Calu3 (cell line): ENCODE measurements at regions not wholly inside any gene's neighbourhood (a gene's known extent, or its start where the extent isn't known, plus 50 kb on each side); places are given as distances from the start of the nearest gene placed in this dataset.
"Not testable (repeated sequence)": the region's sequence is repeated elsewhere in the genome, so short reads cannot be mapped to it uniquely, and the experiment has no call there.

Experiments
- BruUV-seq: library from RNA; stranded (reverse); fragments of 400-500 nt; replicated peaks from 2 replicates; lab custom pipeline; 2021; lab: Mats Ljungman, UMichigan
- CTCF ChIA-PET: fragments of 300-600 bp; sonication (Branson Sonifier 250); formaldehyde crosslinking; loops from one replicate; lab custom pipeline; 2022; ENCODE audit warnings: antibody characterized with exemption; lab: Charles Lee
- DNase-seq: peaks from one replicate; pipeline ENCODE4 v3.0.0; 2022
- H3K27ac Mint-ChIP-seq: one replicate; pipeline ENCODE4 v1.8.0; 2022; ENCODE audit warnings: mixed read lengths; ENCODE audit not compliant: unreplicated experiment
- H3K27me3 Mint-ChIP-seq: one replicate; pipeline ENCODE4 v1.8.0; 2022; ENCODE audit warnings: mixed read lengths; ENCODE audit not compliant: unreplicated experiment
- H3K36me3 Mint-ChIP-seq: one replicate; pipeline ENCODE4 v1.8.0; 2022; ENCODE audit warnings: mild to moderate bottlenecking, moderate library complexity, mixed read lengths; ENCODE audit not compliant: insufficient read depth, unreplicated experiment
- H3K4me1 Mint-ChIP-seq: one replicate; pipeline ENCODE4 v1.8.0; 2022; ENCODE audit warnings: mild to moderate bottlenecking, low read depth, mixed read lengths; ENCODE audit not compliant: unreplicated experiment
- H3K4me3 Mint-ChIP-seq: one replicate; pipeline ENCODE4 v1.8.0; 2022; ENCODE audit warnings: mild to moderate bottlenecking, low read depth, moderate library complexity, mixed read lengths; ENCODE audit not compliant: unreplicated experiment
- H3K9me3 Mint-ChIP-seq: one replicate; pipeline ENCODE4 v1.8.0; 2022; ENCODE audit warnings: low read depth, mixed read lengths; ENCODE audit not compliant: unreplicated experiment
- CTCF ChIP-seq: fragments of 200-600 bp; IDR thresholded peaks from one replicate; pipeline ENCODE4 v1.8.0; 2022; ENCODE audit warnings: antibody characterized with exemption; ENCODE audit not compliant: unreplicated experiment
- intact Hi-C: fragments of 100-400 bp; cut with micrococcal nuclease; formaldehyde crosslinking; loops from one replicate; pipeline ENCODE4 v1.10.0; 2022; ENCODE audit not compliant: unreplicated experiment

- no peak for DNase-seq
- CTCF ChIA-PET: no interaction called here
- H3K27me3 Mint-ChIP-seq: no peaks in the 10 kb centered on the region
- no peak overlapping the region for H3K27ac Mint-ChIP-seq
- H3K4me1 Mint-ChIP-seq: no peaks in the 10 kb centered on the region
- H3K4me3 Mint-ChIP-seq: no peak overlapping the region
- no peak for TF ChIP-seq CTCF
- BruUV-seq: no TSS peak
- H3K36me3 Mint-ChIP-seq: no peaks in the 10 kb centered on the region
- H3K9me3 Mint-ChIP-seq: peaks cover 16% of the 10 kb centered on the region
- intact Hi-C loops: no loop called here
Observed at GRCh38 chr7:42561797-42562196, 324.8 kb upstream of the GLI3 start.

- CTCF ChIA-PET: no interaction called here
- peaks cover 24% of the 10 kb centered on the region for H3K9me3 Mint-ChIP-seq
- no peak overlapping the region for H3K4me3 Mint-ChIP-seq
- H3K27ac Mint-ChIP-seq: no peak overlapping the region
- no TSS peak for BruUV-seq
- TF ChIP-seq CTCF: no peak
- H3K36me3 Mint-ChIP-seq: no peaks in the 10 kb centered on the region
- intact Hi-C loops: no loop called here
- DNase-seq: no peak
- H3K4me1 Mint-ChIP-seq: no peaks in the 10 kb centered on the region
- H3K27me3 Mint-ChIP-seq: no peaks in the 10 kb centered on the region
Observed at GRCh38 chr7:42560866-42561265, 323.9 kb upstream of the GLI3 start.

GRCh38 chr7:42554932-42555331, 317.9 kb upstream of the GLI3 start:
- DNase-seq, H3K27ac Mint-ChIP-seq, H3K36me3 Mint-ChIP-seq, BruUV-seq, H3K27me3 Mint-ChIP-seq, intact Hi-C loops, H3K4me3 Mint-ChIP-seq, CTCF ChIA-PET, H3K4me1 Mint-ChIP-seq: not testable (repeated sequence)
- peaks cover 32% of the 10 kb centered on the region for H3K9me3 Mint-ChIP-seq

- no peak for DNase-seq
- Mint-ChIP-seq H3K36me3 (no peaks in the 10 kb centered on the region), H3K27me3 (no peaks in the 10 kb centered on the region), H3K4me1 (no peaks in the 10 kb centered on the region), H3K4me3 (no peak overlapping the region), H3K9me3 (peaks cover 29% of the 10 kb centered on the region), H3K27ac (no peak overlapping the region)
- CTCF ChIA-PET: no interaction called here
- no peak for TF ChIP-seq CTCF
- intact Hi-C loops: no loop called here
- BruUV-seq: no TSS peak
Observed at GRCh38 chr7:42552227-42552626, 315.2 kb upstream of the GLI3 start.

GRCh38 chr7:42550706-42551470, 313.9 kb upstream of the GLI3 start:
- CTCF ChIA-PET: no interaction called here
- no TSS peak for BruUV-seq
- H3K9me3 Mint-ChIP-seq: peaks cover 19% of the 10 kb centered on the region
- TF ChIP-seq CTCF: no peak
- no peaks in the 10 kb centered on the region for H3K4me1 Mint-ChIP-seq
- no peaks in the 10 kb centered on the region for H3K27me3 Mint-ChIP-seq
- no peak overlapping the region for H3K27ac Mint-ChIP-seq
- intact Hi-C loops: no loop called here
- DNase-seq: no peak
- H3K36me3 Mint-ChIP-seq: no peaks in the 10 kb centered on the region
- H3K4me3 Mint-ChIP-seq: no peak overlapping the region
